ENCODE measurements at regions not wholly inside any gene's neighbourhood (a gene's known extent, or its start where the extent isn't known, plus 50 kb on each side); places are given as distances from the start of the nearest gene placed in this dataset.

DNA sequence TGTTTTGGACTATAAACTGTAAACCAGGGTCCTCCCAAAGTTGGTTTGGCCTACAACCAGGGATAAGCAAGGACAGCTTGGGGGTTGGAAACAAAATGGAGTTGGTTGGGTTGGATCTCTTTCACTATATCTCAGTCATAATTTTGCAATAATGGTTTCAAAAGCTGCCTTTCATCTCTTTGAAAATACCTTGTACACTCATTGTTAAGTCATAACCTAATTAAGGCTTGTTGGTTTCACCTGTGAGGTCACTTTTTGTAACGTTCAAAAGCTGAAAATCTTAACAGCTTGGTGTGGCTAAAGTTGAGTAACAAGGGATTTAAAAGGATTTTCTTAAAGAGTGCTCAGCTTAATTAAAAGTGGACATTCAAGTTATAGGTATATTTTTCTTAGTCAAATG, 476.1 kb downstream of the IPMK start:
- DNase-seq (ENCODE audit: low read depth): no peak

DNA sequence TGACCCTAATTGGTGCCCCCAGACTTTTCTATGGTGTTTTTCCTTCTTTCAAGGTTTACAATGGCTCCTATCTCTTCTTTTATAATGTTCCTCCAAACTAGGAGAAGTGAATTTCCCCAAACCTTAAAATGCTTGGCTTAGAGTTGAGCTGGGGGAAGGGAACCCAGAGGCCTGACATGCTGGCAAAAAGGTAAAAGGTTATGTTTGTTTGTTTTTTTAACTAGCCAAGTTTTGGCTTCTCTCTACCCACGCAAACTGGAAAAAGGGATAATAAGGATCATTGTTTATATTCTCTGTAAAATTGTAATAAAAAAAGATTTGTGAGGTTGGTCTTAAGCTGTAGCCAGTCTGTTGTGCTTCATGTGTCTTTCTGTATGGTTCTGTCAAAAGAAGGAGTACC, 477.0 kb downstream of the IPMK start:
- no peak for DNase-seq (ENCODE audit: low read depth)

- no peak for DNase-seq (ENCODE audit: low read depth)
These were observed 479.6 kb downstream of the IPMK start for GRCh38 chr10:57788117-57788516.

- no peak for DNase-seq (ENCODE audit: low read depth)
These were observed 480.6 kb downstream of the IPMK start for GRCh38 chr10:57786850-57787750.

DNA sequence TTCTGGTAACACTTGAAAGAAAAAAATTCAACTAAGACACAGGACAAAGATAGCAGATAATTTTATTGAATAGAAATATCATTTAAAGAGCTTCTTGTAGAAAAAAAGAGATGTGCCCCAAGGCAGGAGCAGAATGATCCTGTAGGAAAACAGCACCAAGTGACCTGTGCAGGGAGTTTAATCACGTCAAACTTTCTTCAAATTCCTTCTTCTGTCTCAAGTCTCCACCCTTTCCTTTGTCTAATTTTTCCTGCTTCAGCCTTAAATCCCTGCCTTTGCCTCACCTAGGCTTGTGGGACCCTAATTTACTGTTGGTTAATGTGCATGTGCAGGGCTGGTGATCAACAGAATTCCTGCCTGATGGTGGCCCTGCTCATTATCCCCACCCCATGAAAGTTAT, 481.4 kb downstream of the IPMK start:
- no peak for DNase-seq (ENCODE audit: low read depth)

DNA sequence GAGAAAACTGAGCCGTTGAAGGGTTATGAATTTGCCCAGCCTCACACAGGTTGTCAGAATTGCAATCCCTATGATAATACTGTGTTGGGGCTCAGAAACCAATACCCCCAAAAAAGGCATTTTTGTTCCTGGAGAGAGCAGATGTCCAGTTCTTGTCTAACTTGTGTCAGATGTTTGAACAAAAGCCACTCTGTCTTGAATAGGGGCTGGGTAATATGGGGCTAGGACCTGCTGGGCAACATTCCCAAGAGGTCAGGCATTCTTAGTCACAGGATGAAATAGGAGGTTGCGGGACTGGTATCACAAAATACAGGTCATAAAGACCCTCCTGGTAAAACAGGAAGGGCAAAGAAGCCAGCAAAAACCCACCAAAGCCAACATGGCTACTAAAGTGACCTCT, 482.1 kb downstream of the IPMK start:
- no peak for DNase-seq (ENCODE audit: low read depth)

DNA sequence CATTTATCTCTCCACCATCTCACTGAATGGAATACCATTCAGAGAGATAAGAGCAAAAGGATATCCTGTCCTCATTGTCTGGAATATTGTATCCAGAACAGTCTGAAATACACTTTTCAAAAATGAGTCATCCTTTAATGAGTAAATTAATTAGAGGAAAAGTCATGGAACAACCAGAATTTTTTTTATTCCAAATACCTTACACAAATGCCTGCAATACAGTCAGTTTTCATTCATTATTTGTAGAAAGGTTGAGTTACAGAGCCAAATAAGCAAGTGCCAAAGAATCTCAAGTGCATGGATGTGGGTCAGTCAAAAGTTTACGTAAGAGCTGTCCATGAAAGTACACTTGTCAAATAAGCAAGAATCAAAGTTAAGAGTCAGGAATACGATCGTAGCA, 482.6 kb downstream of the IPMK start:
- DNase-seq (ENCODE audit: low read depth): no peak

GRCh38 chr10:57776688-57777432, 490.8 kb downstream of the IPMK start:
- DNase-seq (ENCODE audit: low read depth): no peak

- DNase-seq (ENCODE audit: low read depth): no peak
These were observed 492.4 kb downstream of the IPMK start for GRCh38 chr10:57775250-57775649.

GRCh38 chr10:57769298-57769697, 498.4 kb downstream of the IPMK start:
- no peak for DNase-seq (ENCODE audit: low read depth)

DNA sequence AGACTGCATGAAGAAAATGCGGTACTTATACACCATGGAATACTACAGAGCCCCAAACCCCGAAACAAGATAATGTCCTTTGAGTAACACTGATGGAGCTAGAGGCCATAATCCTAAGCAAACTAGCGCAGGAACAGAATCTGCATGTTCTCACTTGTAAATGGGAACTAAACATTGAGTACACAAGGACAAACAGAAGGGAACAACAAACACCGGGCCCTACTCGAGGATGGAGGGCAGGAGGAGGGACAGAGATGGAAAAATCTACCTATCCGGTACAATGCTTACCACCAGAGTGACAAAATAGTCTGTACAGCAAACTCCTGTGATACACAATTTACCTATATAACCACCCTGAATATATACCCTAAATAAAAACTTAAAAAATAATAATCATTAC, 507.9 kb downstream of the IPMK start:
- no peak for DNase-seq (ENCODE audit: low read depth)

- no peak for DNase-seq (ENCODE audit: low read depth)
These were observed 512.9 kb downstream of the IPMK start for GRCh38 chr10:57754803-57755202.

- DNase-seq (ENCODE audit: low read depth): no peak
These were observed 524.0 kb downstream of the IPMK start for GRCh38 chr10:57743711-57744110.

- DNase-seq (ENCODE audit: low read depth): no peak
These were observed 525.9 kb downstream of the IPMK start for GRCh38 chr10:57741751-57742150.

- DNase-seq (ENCODE audit: low read depth): no peak
These were observed 544.4 kb downstream of the IPMK start for GRCh38 chr10:57723305-57723704.

GRCh38 chr10:57716884-57717283, 550.8 kb downstream of the IPMK start:
- peak; percentile 47 for DNase-seq (ENCODE audit: low read depth)

DNA sequence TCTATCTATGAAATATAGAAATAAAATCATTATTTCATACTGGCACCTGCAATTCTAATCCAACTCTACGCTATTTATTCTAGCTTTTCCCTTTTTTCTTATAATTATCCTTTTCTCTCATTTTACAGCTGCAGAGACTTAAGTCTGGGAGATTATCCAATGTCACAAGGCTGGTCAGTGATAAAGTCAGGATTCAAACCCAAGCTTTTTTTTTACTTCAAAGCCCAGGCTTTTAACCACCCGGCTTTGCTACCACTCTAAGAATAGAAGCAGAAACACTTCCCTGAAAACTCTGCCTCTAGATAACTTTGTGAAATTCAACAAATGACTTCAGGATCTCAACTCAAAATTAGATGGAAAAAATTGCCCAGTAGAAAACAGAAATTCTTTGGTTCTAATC, 552.5 kb downstream of the IPMK start:
- DNase-seq (ENCODE audit: low read depth): peak; percentile 22

DNA sequence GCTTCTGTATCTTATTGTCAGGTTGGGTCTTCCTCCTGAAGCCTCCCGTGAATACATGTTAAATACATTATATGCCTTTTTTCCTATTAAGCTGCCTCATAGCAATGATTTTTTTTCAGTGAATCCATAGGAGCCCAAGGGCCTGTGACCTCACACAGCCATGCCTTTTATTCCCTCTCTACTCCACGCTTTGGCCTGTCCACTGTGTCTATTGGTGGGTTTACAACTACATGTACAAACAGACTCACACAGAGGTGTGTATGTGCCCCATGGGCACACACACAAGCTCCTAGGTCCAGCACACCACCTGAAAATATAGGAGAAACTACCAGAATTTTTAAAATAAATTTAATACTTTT, 560.4 kb downstream of the IPMK start:
- DNase-seq (ENCODE audit: low read depth): no peak

GRCh38 chr10:57706576-57707299, 561.0 kb downstream of the IPMK start:
- no peak for DNase-seq (ENCODE audit: low read depth)

DNA sequence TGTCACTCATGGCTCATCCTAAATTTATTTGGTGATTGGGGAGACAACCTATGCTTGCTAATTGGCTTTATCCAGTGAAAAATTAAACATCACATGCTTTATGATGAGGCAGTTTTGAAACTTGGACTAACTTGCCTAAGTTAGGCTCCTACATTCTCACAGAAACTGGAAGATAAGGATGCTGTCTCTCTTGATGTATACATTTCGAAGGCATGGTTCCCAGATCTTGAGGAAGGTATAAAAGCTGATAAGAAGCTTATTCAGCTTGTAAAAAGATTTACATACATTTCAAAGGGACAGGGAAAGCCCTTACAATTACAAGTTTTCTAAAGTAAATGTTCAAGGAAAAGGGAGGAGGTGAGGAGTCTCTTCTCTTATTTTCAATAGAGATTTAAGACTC, 561.7 kb downstream of the IPMK start:
- DNase-seq (ENCODE audit: low read depth): no peak

- no peak for DNase-seq (ENCODE audit: low read depth)
These were observed 567.8 kb downstream of the IPMK start for GRCh38 chr10:57699944-57700343.

DNA sequence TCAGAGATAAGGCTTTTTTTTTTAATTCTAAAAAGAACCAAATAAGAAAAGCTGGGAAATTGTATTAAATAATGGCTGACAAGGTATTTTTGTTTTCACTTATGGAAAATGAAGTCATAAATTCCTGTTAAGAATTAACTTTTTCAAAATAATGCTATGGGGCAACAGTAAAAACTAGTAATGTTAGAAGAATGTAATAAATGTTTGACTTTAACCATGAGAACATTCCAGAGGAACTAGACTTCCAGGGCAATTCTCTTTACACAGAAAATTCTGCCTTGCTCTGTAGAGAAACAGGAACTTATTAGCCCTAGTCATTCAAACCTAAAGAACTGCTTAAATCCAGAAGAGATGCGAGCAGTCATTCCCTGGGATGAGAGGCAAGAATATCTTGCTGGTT, 571.1 kb downstream of the IPMK start:
- DNase-seq (ENCODE audit: low read depth): peak; percentile 55

All from myocyte (in vitro differentiated cells).